GM12891 (cell line): ENCODE measurements at regions not wholly inside any gene's neighbourhood (a gene's known extent, or its start where the extent isn't known, plus 50 kb on each side); places are given as distances from the start of the nearest gene placed in this dataset.

Source experiments
- PAX5 ChIP-seq: IDR thresholded peaks from 2 replicates; pipeline ENCODE4 v1.6.1; 2011; ENCODE audit warnings: low read length, moderate library complexity, mild to moderate bottlenecking; ENCODE audit not compliant: insufficient read depth, severe bottlenecking
- POLR2A ChIP-seq: IDR thresholded peaks from 2 replicates; pipeline ENCODE4 v1.6.1; 2011; ENCODE audit warnings: low read depth, low read length, control low read depth
- POLR2AphosphoS5 ChIP-seq: IDR thresholded peaks from 2 replicates; pipeline ENCODE4 v1.6.1; 2011; ENCODE audit warnings: low read depth, low read length, control low read depth
- SPI1 ChIP-seq: IDR thresholded peaks from 2 replicates; pipeline ENCODE4 v1.6.1; 2011; ENCODE audit warnings: low read depth, low read length, control low read depth
- TAF1 ChIP-seq: IDR thresholded peaks from 2 replicates; pipeline ENCODE4 v1.6.1; 2011; ENCODE audit warnings: low read depth, low read length, control low read depth

- TF ChIP-seq TAF1 (no peak), POLR2AphosphoS5 (no peak), PAX5 (no peak), POLR2A (no peak), SPI1 (no peak)
Observed at GRCh38 chr1:95382000-95382786, 148.2 kb downstream of the RWDD3 start.
